ENCODE measurements at regions not wholly inside any gene's neighbourhood (a gene's known extent, or its start where the extent isn't known, plus 50 kb on each side); places are given as distances from the start of the nearest gene placed in this dataset.

DNA sequence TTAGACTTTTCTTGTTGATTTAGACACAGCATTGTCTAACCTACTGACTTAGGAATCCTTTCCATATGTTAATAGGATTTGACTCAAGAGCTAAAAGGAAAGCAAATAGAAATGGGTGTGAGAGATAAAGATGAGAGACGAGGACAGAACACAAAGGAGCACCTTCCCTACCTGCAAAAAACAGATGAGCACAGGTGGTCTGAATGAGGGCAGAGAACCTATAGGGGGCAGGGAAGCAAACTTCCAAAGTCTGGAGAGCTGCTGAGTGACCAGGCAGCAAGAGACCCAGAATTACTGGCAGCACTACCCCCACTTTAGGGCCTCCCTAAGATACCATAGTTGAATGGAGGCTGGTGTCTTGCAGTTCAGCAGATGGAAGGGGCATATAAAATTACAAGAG lies 98.1 kb upstream of the CTNNB1 start:
- TF ChIP-seq EZH2 (IDR thresholded peaks at IDR 0.05; ENCODE audit: insufficient read depth, poor library complexity, severe bottlenecking), result no peak
- no peak for TF ChIP-seq EZH2phosphoT487 (IDR thresholded peaks at IDR 0.05; ENCODE audit: insufficient read depth, low read depth)
